GM18511 (cell line): ENCODE measurements at regions not wholly inside any gene's neighbourhood (a gene's known extent, or its start where the extent isn't known, plus 50 kb on each side); places are given as distances from the start of the nearest gene placed in this dataset.

ENCODE experiments used
- ATAC-seq: cut with Tn5 transposase; IDR thresholded peaks from one replicate; pipeline ENCODE4 v1.9.1; 2021; ENCODE audit warnings: mild to moderate bottlenecking, moderate library complexity; ENCODE audit not compliant: unreplicated experiment

GRCh38 chr2:9085353-9085752 is 81.9 kb upstream of the MBOAT2 start:
- ATAC-seq, result no peak

DNA sequence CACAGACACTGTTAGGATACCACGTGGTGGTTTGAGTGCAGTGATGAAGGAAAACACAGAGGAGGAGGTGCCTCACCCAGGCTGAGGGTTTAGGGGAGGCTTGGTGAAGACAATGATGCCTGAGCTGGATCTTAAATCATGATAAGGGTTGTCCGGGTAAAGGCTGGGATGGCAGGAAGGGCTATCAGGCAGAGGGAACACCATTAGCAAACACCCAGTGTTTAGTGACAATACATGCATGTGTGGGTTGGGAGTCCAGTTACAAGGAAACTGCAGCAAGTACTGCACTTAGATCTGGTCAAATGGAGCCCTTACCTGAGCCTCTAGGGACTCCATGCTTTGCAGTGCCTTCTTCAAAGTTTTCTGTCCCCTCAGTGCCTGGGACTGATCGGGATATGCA is 79.8 kb upstream of the MBOAT2 start:
- ATAC-seq, result no peak

DNA sequence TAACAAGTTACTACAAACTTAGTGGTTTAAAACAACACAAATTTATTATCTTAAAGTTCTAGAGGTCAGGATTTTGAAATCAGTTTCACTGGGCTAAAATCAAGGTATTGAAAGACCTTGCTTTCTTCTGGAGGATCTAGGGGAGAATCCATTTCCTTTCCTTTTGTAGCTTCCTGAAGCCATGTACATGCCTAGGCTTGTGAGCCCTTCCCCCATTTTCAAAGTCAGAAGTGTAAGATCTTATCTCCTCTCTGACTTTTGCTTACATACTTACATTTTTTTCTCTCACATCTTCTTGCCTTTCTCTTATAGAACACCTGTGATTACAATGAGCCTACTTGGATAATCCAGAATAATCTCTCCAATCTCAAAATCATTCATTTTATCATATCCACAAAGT is 78.7 kb upstream of the MBOAT2 start:
- ATAC-seq, result no peak

- ATAC-seq, result no peak
Measured at GRCh38 chr2:9081750-9082149, 78.3 kb upstream of the MBOAT2 start.

- no peak for ATAC-seq
Measured at GRCh38 chr2:9078405-9078804, 74.9 kb upstream of the MBOAT2 start.

GRCh38 chr2:9077691-9078090 is 74.2 kb upstream of the MBOAT2 start:
- ATAC-seq, result no peak

DNA sequence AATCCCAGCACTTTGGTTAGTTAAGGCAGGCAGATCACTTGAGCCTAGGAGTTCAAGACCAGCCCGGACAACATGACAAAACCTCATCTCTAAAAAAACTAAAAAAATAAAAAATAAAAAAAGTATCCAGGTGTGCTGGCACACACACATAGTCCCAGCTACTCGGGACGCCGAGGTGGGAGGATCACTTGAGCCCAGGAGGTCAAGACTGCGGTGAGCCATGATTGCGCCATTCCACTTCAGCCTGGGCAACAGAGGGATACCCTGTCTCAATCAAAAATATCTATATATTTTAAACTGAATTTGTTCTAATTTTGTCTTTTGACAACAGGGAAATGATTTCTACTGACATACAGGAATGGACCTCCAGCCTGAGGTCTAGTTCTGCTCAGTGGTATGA is 73.3 kb upstream of the MBOAT2 start:
- no peak for ATAC-seq

DNA sequence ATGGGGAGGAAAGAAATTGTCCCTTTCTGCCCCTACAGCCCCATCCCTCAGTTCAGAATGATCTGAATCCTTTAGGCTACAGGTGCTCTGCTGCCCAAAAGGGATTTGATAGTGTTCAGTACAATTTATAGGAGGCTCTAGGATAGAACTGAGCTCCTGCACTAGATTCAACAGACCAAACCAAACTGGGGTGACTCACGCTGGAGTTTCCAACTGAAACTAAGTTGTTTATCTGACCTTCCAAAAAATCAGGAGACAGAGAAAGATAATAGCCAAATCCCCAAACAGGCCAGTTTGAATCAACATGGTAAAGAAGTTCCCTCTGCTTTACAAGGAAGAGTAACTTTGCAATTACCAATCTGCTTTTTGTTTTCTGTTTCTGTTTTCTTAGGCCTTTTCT is 72.7 kb upstream of the MBOAT2 start:
- no peak for ATAC-seq

- ATAC-seq, result no peak
Measured at GRCh38 chr2:9074930-9075329, 71.4 kb upstream of the MBOAT2 start.

GRCh38 chr2:9071584-9072124 is 68.2 kb upstream of the MBOAT2 start:
- no peak for ATAC-seq

- ATAC-seq, result no peak
Measured at GRCh38 chr2:9071032-9071431, 67.5 kb upstream of the MBOAT2 start.

DNA sequence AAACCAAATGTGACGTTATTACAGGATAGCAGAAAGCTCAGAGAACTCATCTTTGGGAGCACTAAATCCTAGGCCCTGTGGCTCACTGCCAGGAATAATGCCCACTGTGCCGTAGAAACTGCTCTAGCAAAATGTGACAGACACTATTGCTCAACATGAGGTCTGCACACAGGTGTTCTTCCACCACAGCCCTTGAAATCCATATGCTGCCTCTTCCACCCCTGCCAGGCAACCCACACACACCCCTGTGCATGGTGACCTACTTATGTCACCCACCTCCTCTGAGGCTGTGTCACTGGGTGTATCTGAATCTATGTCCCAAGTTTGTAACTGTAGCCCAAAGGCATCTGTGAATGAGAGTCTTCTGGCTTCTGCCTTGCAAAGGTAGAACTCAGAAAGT is 66.1 kb upstream of the MBOAT2 start:
- no peak for ATAC-seq

GRCh38 chr2:9065901-9066300 is 62.4 kb upstream of the MBOAT2 start:
- no peak for ATAC-seq

- ATAC-seq, result no peak
Measured at GRCh38 chr2:9063023-9063606, 59.6 kb upstream of the MBOAT2 start.

DNA sequence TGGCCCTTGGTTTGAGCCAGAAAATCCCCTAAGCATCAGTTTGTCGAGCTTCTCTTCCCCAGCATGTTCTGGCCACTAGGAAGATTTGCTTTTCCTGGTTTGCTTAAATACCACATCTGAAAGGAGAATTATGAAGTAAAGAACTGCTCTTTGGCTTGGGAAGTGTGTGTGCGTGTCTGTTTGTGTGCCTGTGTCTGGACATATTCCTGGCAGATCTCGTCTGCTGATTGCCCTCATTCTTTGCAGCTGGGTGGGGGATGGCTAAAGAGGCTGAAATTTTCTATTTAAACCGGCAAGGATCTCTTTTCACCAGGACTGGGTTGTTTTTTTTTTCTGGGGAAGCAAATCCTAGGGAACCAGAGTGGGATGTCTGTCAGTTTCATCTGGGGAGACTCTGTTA is 57.3 kb upstream of the MBOAT2 start:
- ATAC-seq, result no peak

DNA sequence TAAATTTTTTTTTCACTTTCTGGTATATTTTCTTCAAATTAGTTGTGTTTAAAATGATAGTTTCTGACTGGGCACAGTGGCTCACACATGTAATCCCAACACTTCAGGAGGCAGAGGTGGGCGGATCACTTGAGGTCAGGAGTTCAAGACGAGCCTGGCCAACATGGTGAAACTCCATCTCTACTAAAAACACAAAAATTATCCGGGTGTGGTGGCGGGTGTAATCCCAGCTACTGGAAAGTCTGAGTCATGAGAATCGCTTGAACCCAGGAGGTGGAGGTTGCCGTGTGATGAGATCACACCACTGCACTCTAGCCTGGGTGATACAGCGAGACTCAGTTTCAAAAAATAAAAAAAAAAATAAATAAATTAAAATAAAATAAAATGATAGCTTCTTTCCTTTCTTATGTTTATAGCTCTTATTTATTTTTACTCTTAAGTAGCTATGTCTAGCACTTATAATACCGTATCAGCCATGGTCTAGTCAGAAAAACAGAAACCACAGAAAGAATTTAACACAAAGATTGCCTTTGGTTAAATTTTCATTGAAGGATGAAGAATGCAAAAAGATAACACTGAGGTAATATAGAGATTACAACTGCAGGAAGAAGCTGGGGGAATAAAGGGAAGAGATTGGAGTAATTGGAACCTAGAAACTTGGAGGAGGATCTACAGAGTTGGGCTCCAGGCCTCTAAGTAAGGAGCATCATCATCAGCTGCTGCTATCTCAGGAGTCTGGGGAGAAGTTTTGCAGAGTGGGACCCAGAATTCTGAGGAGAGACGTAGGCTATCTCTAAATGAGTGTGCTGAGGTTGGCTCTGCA is 54.7 kb upstream of the MBOAT2 start:
- ATAC-seq, result no peak

DNA sequence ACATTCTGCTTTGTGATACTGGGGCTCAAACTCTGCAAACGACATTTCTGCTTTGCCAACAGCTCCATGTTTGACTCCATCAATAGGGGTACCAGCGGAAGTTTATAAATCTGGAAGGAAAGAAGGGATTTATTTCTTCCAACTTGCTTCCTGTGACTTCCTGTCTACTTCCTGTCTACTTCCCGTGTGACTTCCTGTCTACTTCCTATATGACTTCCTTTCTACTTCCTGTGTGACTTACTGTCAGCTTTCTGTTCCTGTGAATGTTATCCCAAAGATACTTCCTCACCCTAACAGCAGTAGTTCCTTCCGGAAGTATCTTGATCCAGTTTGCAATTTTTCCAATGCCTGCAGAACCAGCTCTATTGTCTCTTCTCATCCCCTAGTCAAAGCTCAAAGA is 52.0 kb upstream of the MBOAT2 start:
- no peak for ATAC-seq

GRCh38 chr2:9053534-9053931 is 50.0 kb upstream of the MBOAT2 start:
- no peak for ATAC-seq
